Neural cell (in vitro differentiated cells): ENCODE measurements at regions not wholly inside any gene's neighbourhood (a gene's known extent, or its start where the extent isn't known, plus 50 kb on each side); places are given as distances from the start of the nearest gene placed in this dataset.

Source experiments
- H2AFZ ChIP-seq: fragments of 200-600, 300-800 bp; sonication (generic), shearing (Covaris generic); 2 replicates; pipeline ENCODE4 v1.6.0; 2014; ENCODE audit warnings: low read depth, mild to moderate bottlenecking, antibody characterized with exemption, low read length, moderate library complexity
- H3F3A ChIP-seq: fragments of 200-600 bp; shearing (Covaris generic); 2 replicates; pipeline ENCODE4 v1.6.1; 2016; ENCODE audit warnings: mild to moderate bottlenecking, moderate library complexity, mixed read lengths, antibody characterized with exemption, low read length; ENCODE audit not compliant: insufficient read depth, poor library complexity, severe bottlenecking
- H3K27ac ChIP-seq: fragments of 200-600, 300-800 bp; sonication (generic), shearing (Covaris generic); 2 replicates; pipeline ENCODE4 v1.5.1; 2014; ENCODE audit warnings: mild to moderate bottlenecking, low read length, moderate library complexity
- H3K27me3 ChIP-seq: fragments of 300-800, 200-600 bp; sonication (generic), shearing (Covaris generic); 2 replicates; pipeline ENCODE4 v1.6.0; 2014; ENCODE audit warnings: mild to moderate bottlenecking, low read depth, low read length, moderate library complexity; ENCODE audit not compliant: insufficient read depth
- H3K36me3 ChIP-seq: fragments of 300-800, 200-600 bp; sonication (generic), shearing (Covaris generic); 2 replicates; pipeline ENCODE4 v1.5.1; 2014; ENCODE audit warnings: mild to moderate bottlenecking, antibody characterized with exemption, low read length, moderate library complexity; ENCODE audit not compliant: insufficient read depth
- H3K4me2 ChIP-seq: fragments of 300-800, 200-600 bp; sonication (generic), shearing (Covaris generic); 2 replicates; pipeline ENCODE4 v1.6.0; 2014; ENCODE audit warnings: mild to moderate bottlenecking, low read length
- H3K4me3 ChIP-seq: fragments of 300-800, 200-600 bp; sonication (generic), shearing (Covaris generic); 2 replicates; pipeline ENCODE4 v1.5.1; 2014; ENCODE audit warnings: mild to moderate bottlenecking, low read length, moderate library complexity
- H3K79me2 ChIP-seq: fragments of 200-600 bp; shearing (Covaris generic); replicated peaks from 2 replicates; pipeline ENCODE4 v1.6.0; 2014; ENCODE audit warnings: mild to moderate bottlenecking, low read length, moderate library complexity; ENCODE audit not compliant: insufficient read depth
- H3K9ac ChIP-seq: fragments of 300-800, 200-600 bp; sonication (generic), shearing (Covaris generic); 2 replicates; pipeline ENCODE4 v1.6.1; 2016; ENCODE audit warnings: mild to moderate bottlenecking, low read length, mixed read lengths
- H3K9me2 ChIP-seq: fragments of 200-600 bp; shearing (Covaris generic); 2 replicates; pipeline ENCODE4 v1.6.1; 2016; ENCODE audit warnings: mild to moderate bottlenecking, low read length, mixed read lengths; ENCODE audit not compliant: insufficient read depth
- H3K9me3 ChIP-seq: fragments of 200-600, 300-800 bp; sonication (generic), shearing (Covaris generic); 2 replicates; pipeline ENCODE4 v1.6.1; 2016; ENCODE audit warnings: mild to moderate bottlenecking, mixed run types, low read length, moderate library complexity, mixed read lengths
- H4K20me1 ChIP-seq: fragments of 200-600 bp; shearing (Covaris generic); 2 replicates; pipeline ENCODE4 v1.6.1; 2016; ENCODE audit warnings: mild to moderate bottlenecking, mixed run types; ENCODE audit not compliant: insufficient read depth
- EP300 ChIP-seq: fragments of 450-650 bp; conservative IDR thresholded peaks from 2 replicates; pipeline ENCODE4 v1.6.1; 2014; ENCODE audit warnings: antibody characterized with exemption, mild to moderate bottlenecking, moderate library complexity; ENCODE audit not compliant: poor library complexity, severe bottlenecking
- EZH2 ChIP-seq: fragments of 200-600, 300-800 bp; shearing (Covaris generic), sonication (generic); IDR thresholded peaks from 2 replicates; pipeline ENCODE4 v1.6.1; 2014; ENCODE audit warnings: antibody characterized with exemption, low read length, borderline replicate concordance, mild to moderate bottlenecking; ENCODE audit not compliant: insufficient read depth, poor library complexity, severe bottlenecking
- MXI1 ChIP-seq: fragments of 450-650 bp; conservative IDR thresholded peaks from 2 replicates; pipeline ENCODE4 v1.6.1; 2014; ENCODE audit warnings: antibody characterized with exemption, mild to moderate bottlenecking; ENCODE audit not compliant: poor library complexity, severe bottlenecking
- POLR2AphosphoS5 ChIP-seq: IDR thresholded peaks from 2 replicates; pipeline ENCODE4 v1.6.1; 2012
- RAD21 ChIP-seq: fragments of 450-650 bp; conservative IDR thresholded peaks from 2 replicates; pipeline ENCODE4 v1.6.1; 2014; ENCODE audit warnings: antibody characterized with exemption, mild to moderate bottlenecking, moderate library complexity
- SMC3 ChIP-seq: fragments of 450-650 bp; conservative IDR thresholded peaks from 2 replicates; pipeline ENCODE4 v1.6.1; 2014; ENCODE audit warnings: antibody characterized with exemption, mild to moderate bottlenecking, moderate library complexity; ENCODE audit not compliant: poor library complexity
- TAF1 ChIP-seq: IDR thresholded peaks from 2 replicates; pipeline ENCODE4 v1.6.1; 2012; ENCODE audit warnings: low read depth
- TF ChIP-seq, protein P1 (sequence below): fragments of 450-650 bp; IDR thresholded peaks from 2 replicates; pipeline ENCODE4 v1.5.1; 2014; ENCODE audit warnings: antibody characterized with exemption, mild to moderate bottlenecking, moderate library complexity; ENCODE audit not compliant: poor library complexity, severe bottlenecking
- TF ChIP-seq, protein P2 (sequence below): IDR thresholded peaks from 2 replicates; pipeline ENCODE4 v1.6.1; 2012; ENCODE audit warnings: borderline replicate concordance

DNA sequence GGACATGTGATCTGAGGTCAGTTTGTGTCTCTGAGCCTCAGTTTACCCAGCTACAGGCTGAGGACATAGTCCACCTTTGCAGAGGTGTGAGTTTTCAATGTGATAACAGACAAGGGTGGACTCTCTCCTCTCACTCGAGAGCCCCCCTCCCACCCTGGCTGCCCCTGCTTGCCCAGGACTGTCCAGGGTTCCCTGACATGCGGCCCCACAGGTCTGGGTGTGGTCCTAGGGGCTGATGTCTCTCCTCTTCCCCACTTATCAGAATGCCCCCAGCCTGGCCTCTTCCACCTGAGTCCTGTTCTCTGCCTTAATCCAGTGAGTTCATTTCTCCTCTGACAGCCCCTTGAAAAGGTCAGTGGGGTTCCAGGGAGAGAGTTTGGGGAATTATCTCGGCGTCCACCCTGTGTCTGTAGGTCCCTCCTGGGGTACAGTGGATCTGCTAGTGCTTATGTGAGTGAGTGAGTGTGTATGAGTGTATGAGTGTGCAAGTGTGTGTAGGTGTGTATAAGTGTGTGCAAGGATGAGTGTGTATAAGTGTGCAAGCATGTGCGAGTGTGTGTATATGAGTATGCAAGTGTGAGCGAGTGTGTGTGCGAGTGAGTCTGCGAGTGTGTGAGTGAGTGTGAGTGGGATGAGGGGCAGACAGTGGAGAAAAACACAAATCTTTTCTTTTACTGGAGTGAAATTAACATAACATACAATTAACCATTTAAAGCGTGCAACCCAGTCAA, 175.0 kb downstream of the IRF8 start:
- no peaks in the 10 kb centered on the region for H3K9me2 ChIP-seq
- TF ChIP-seq TAF1 (no peak), POLR2AphosphoS5 (no peak), EP300 (no peak), EZH2 (no peak), MXI1 (no peak)
- TF ChIP-seq, protein P1, sequence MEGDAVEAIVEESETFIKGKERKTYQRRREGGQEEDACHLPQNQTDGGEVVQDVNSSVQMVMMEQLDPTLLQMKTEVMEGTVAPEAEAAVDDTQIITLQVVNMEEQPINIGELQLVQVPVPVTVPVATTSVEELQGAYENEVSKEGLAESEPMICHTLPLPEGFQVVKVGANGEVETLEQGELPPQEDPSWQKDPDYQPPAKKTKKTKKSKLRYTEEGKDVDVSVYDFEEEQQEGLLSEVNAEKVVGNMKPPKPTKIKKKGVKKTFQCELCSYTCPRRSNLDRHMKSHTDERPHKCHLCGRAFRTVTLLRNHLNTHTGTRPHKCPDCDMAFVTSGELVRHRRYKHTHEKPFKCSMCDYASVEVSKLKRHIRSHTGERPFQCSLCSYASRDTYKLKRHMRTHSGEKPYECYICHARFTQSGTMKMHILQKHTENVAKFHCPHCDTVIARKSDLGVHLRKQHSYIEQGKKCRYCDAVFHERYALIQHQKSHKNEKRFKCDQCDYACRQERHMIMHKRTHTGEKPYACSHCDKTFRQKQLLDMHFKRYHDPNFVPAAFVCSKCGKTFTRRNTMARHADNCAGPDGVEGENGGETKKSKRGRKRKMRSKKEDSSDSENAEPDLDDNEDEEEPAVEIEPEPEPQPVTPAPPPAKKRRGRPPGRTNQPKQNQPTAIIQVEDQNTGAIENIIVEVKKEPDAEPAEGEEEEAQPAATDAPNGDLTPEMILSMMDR, result no peak
- no peaks in the 10 kb centered on the region for H4K20me1 ChIP-seq
- H3K27me3 ChIP-seq, result peaks cover 5% of the 10 kb centered on the region
- no peak overlapping the region for H2AFZ ChIP-seq
- no peaks in the 10 kb centered on the region for H3K9me3 ChIP-seq
- no peak overlapping the region for H3K4me3 ChIP-seq
- H3K4me2 ChIP-seq, result no peak overlapping the region
- H3K79me2 ChIP-seq, result no peaks in the 10 kb centered on the region
- H3K36me3 ChIP-seq, result no peaks in the 10 kb centered on the region
- H3K9ac ChIP-seq, result no peak overlapping the region
- H3K27ac ChIP-seq, result no peak overlapping the region
- H3F3A ChIP-seq, result no peaks in the 10 kb centered on the region

DNA sequence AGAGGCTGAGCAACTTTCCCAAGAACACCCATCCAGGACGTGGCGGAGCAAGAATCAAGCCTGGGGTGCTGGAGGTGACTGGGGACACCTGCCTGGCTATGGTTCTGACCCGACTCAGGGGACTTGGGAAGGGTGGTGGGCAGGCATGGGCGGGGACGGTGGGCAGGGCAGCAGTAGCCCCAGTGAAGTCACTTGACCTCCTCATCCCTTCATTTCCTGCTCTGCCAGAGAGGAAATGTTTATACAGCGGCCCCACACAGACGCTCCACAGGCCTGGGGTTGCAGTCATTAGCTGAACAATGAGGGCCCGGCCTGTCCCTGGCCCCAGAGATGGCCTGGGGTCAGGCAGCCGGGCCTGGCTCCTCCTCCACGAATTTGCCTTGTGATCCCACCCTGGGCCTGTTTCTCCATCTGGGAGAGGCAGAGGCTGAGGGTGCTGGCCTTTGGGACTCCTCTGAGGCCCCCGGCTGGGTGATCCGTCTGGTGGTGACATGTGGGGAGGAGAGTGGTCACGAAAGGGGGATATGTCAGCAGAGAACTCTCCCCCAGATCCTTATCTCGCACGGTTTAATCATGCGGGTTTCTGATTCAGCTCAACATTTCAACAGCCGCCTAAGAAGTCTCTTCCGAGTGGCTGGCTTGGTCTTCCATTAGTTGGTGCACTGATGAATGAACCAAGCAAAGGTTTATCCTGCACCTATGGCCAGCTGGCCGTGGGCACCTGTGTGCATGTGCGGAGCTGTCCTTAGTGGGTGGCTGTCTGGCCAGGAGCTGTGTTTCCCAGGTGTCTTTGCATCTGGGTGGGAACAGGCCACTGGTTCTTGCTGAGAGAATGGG, 175.9 kb downstream of the IRF8 start:
- Histone ChIP-seq H3K4me2 (no peak overlapping the region), H3K9me2 (no peaks in the 10 kb centered on the region), H2AFZ (no peak overlapping the region), H3K9me3 (no peaks in the 10 kb centered on the region), H3K27me3 (peaks cover 5% of the 10 kb centered on the region), H3K79me2 (no peaks in the 10 kb centered on the region), H3F3A (no peaks in the 10 kb centered on the region), H3K36me3 (no peaks in the 10 kb centered on the region), H3K27ac (no peak overlapping the region), H3K4me3 (no peak overlapping the region), H4K20me1 (no peaks in the 10 kb centered on the region), H3K9ac (no peak overlapping the region)
- TF ChIP-seq RAD21 (no peak), MXI1 (no peak), EP300 (no peak), TAF1 (no peak), EZH2 (no peak), SMC3 (no peak), POLR2AphosphoS5 (no peak)
- TF ChIP-seq, protein P1, result no peak
- TF ChIP-seq, protein P2, sequence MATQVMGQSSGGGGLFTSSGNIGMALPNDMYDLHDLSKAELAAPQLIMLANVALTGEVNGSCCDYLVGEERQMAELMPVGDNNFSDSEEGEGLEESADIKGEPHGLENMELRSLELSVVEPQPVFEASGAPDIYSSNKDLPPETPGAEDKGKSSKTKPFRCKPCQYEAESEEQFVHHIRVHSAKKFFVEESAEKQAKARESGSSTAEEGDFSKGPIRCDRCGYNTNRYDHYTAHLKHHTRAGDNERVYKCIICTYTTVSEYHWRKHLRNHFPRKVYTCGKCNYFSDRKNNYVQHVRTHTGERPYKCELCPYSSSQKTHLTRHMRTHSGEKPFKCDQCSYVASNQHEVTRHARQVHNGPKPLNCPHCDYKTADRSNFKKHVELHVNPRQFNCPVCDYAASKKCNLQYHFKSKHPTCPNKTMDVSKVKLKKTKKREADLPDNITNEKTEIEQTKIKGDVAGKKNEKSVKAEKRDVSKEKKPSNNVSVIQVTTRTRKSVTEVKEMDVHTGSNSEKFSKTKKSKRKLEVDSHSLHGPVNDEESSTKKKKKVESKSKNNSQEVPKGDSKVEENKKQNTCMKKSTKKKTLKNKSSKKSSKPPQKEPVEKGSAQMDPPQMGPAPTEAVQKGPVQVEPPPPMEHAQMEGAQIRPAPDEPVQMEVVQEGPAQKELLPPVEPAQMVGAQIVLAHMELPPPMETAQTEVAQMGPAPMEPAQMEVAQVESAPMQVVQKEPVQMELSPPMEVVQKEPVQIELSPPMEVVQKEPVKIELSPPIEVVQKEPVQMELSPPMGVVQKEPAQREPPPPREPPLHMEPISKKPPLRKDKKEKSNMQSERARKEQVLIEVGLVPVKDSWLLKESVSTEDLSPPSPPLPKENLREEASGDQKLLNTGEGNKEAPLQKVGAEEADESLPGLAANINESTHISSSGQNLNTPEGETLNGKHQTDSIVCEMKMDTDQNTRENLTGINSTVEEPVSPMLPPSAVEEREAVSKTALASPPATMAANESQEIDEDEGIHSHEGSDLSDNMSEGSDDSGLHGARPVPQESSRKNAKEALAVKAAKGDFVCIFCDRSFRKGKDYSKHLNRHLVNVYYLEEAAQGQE, result no peak
